CD4-positive, alpha-beta T cell treated with Interleukin-15 for 4 hours (primary cell): ENCODE measurements at regions not wholly inside any gene's neighbourhood (a gene's known extent, or its start where the extent isn't known, plus 50 kb on each side); places are given as distances from the start of the nearest gene placed in this dataset.

ENCODE experiments used
- DNase-seq: peaks from one replicate; pipeline ENCODE4 v3.0.0-alpha.2; 2020; ENCODE audit warnings: low spot score

GRCh38 chr3:40593351-40593750 is 68.6 kb downstream of the ZNF621 start:
- no peak for DNase-seq

DNA sequence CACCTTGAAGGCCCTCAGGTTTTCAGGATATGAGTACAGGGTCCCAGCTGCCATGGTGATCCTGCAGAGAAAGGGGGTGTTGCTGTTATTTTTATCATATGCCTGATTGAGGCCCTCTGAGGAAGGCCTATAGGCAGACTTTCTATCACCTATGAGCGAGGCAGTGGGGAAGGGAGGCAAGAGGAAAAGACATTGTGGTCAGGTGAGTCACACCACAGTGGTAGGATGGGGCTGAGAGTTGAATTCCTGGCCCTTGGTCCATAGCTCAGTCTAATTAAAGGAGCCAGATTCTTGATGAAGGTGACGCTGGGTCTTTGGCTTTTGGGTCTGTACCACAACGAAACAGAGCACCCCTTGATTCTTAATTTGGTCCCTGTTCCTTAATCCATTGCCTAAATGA is 72.7 kb downstream of the ZNF621 start:
- DNase-seq, result no peak

DNA sequence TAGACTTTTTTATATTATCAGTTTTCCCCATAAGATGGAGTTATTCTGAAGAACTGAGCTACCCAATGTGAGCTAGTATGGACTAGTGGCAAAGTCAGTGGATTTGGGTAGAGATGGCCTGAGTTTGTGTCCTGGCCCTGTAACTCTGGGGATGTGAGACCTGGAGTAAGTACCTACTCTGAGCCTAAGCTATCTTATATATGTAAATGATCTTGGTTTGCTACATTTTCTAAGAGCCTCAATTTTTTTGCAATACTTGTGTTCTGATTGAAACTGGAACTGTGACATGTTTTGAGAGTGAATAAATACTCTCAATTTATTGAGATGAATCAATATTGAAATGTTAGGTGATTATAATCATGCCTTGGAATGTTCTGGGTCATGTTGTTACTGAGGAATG is 73.6 kb downstream of the ZNF621 start:
- DNase-seq, result no peak

- DNase-seq, result no peak
Measured at GRCh38 chr3:40598962-40599361, 74.2 kb downstream of the ZNF621 start.

- DNase-seq, result no peak
Measured at GRCh38 chr3:40602778-40603385, 78.1 kb downstream of the ZNF621 start.

- no peak for DNase-seq
Measured at GRCh38 chr3:40605960-40606359, 81.2 kb downstream of the ZNF621 start.

DNA sequence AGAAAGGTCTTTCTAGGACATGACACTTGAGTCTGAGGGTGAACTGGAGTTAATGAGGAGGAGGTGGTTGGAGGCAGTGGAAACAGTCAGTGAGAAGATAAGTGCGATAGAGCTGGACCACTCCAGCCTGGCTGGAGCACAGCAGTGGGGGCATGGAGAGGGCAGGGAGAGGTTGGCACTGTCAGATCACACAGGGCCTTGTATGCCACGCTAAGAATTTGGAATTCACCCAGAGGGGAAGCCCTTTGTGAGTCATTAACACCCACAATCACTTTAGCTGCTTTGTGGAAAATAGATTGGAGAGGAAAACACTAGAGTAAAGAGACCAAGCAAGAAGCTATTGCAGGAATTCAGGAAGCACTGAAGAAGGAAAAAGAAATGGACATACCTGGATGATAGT is 83.3 kb downstream of the ZNF621 start:
- no peak for DNase-seq

GRCh38 chr3:40613306-40613705 is 88.5 kb downstream of the ZNF621 start:
- no peak for DNase-seq

DNA sequence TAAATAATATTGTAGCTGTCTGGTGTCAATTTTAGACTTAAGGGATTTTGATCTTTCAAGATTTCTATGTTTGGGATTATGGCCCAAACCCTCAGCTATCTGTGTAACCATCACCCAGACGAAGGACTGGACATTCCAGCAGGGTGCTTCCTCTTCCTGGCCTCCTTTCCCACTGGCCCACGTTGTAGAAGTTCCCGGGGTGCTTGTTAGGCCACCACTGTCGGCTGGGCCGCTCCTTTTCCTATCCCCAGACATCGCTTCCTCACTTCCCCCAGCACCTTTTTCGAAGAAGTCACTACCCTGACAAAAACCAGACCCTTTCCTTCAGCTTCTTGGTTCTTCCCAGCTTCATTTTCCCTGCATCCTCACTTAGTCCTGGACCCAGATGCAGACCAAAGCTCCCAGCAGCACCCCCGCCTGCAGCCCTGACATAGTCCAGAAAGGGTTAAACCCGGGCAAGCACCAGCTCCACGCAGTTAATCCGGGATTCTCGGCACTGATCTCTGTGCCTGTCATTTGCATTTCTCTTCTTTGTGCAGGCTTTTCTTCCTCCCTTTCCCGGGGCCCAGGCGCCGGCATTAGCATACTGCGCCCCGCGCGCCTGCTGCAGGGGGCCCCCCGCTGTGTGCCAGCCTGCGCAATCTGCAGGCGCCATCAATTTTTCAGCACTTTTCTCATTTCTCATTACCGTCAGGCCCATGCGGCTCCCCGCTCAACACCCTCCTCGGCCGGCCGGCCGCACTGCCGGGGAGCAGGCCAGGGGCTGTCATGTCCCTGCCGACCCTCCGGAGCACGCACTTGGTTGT is 90.6 kb downstream of the ZNF621 start:
- no peak for DNase-seq

- DNase-seq, result no peak
Measured at GRCh38 chr3:40615918-40616819, 91.4 kb downstream of the ZNF621 start.

- no peak for DNase-seq
Measured at GRCh38 chr3:40617084-40617483, 92.3 kb downstream of the ZNF621 start.

DNA sequence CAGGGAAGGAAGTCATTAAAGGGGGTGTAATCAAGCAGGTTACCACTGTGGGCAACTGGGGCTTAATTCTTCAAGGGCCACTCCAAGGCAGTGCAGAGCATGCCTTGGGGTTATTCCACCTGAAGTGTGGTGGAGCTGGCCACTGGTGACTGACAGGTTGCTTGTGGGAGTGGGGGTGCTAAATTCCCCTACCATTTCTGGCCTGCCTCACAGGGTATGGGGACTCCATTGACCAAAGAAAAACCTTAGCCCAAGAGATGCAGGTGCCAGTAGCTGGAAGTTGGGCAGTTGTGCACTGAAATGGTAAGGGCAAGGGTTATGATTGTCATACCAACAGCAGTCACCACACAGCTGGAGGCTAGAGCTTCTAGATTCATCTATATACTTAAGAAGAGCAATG is 93.4 kb downstream of the ZNF621 start:
- no peak for DNase-seq

DNA sequence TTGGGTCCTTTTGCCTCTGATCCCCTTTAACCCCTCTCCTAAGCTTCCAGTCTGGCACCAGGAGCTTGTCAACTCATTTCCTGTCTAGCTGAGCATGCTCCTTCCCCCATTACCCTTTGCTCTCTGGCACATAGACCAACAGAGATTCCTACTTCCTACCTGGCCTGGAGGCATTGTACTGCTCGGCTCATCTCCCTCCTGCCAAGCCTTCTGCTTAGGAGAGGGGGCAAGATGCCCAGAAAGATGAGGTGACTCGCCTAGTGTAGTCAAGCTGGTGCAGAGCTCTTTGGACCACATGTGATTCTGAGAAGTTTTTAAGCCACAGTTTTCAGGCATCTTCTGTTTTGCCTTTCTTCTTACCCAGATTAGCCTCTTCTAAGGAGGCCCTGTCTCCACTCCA is 95.4 kb downstream of the ZNF621 start:
- DNase-seq, result no peak

DNA sequence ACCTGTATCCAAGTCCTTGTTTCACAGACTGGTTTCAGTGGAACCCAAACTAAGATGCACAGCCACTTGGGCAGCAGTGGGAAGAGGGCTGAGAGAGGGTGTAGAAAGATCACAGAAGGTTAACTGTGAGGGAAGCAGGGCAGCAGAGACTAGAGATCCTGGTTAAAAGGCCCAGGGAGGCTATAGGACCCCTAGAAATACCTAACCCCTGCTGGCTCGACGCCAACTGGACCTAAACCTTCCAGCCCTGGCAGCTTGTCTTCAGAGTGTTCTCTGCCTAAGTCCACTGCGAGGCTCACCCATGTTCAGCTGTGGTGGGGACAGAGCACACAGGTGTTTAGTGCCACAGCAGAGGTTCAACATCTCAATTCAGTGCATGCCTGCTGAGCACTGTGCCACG is 96.5 kb downstream of the ZNF621 start:
- DNase-seq, result no peak

GRCh38 chr3:40623567-40623966 is 98.8 kb downstream of the ZNF621 start:
- DNase-seq, result peak; percentile 19

- DNase-seq, result no peak
Measured at GRCh38 chr3:40624189-40624769, 99.5 kb downstream of the ZNF621 start.

- DNase-seq, result no peak
Measured at GRCh38 chr3:40627095-40627494, 102.3 kb downstream of the ZNF621 start.

DNA sequence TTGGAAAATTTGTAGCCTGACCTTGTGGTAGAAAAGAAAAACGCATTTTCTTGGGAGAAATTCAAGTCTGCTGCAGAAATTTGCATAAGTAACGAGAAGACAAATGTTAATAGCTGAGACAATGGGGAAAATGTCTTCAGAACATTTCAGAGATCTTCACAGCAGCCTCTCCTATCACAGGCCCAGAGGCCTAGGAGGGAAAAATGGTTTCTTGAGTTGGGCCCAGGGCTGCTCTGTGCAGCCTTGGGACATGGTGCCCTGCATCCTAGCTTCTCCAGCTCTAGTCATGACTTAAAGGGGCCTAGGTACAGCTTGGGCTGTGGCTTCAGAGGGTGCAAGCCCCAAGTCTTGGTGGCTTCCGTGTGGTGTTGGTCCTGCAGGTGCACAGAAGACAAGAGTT is 104.2 kb downstream of the ZNF621 start:
- DNase-seq, result no peak

DNA sequence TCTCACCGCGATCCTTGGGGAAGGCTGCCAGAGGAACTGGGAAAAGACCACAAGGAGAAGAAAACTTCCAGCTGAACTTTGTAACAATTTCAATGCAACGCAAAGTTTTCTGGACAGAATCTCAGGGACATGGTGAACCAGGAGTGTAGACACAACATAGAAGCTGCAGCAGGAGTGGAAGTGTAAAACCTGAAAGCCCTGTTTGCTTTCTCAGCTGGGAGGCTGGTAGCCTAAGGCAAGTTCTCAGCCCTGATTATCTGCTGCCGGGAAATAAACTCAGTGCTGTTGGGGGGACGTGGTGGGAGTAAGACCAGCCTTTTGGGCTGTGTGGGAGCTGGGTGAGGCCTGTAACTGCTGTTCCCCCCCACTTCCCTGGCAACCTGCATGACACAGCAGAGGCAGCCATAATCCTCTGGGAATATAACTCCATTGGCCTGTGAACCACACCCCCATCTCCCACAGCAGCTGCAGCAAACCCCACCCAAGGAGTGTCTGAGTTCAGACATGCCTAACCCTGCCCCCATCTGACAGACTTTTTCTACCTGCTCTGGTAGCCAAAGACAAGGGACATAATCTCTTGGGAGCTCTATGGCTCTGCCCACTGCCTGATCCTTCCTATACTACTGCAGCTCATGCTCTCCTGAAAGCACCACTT is 106.7 kb downstream of the ZNF621 start:
- DNase-seq, result no peak

DNA sequence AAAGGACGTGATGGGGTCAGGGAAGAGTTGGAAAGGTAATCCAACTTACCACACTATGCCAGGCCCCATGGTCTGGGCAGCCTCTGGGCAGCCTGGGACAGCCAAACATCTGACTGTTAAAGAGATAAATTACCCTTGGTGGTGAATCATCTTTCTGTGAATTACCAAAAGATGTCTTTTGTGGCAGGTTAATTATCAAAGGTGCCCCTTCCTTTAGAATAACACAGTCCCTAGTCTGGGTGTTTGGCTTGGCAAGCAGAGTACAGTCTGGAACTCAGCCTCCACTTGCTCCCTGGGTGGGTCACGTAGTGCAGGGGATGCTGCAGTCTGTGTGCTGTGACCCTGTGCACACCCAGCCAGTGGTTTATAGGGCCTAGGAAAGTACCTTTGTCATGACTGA is 113.1 kb downstream of the ZNF621 start:
- no peak for DNase-seq

GRCh38 chr3:40639006-40639405 is 114.2 kb downstream of the ZNF621 start:
- DNase-seq, result no peak

DNA sequence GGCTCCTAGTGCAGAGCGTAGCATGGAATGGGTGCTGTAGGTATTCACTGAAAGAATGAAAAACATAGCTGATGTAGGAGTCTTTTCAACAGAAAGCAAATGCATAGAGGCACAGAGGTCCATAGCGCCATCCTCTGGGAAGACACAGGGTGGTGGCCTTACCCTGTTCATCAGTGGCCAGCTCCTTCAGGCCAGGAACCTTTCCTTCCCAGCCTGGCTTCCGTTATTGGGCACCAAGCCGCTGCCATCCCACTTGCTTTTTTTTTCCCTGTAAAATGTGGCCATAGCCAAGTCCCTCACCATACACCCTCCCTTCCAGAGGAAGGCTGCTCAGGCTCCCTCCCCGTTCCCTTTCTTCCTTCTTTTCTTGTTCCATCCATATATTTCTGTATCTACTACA is 118.1 kb downstream of the ZNF621 start:
- no peak for DNase-seq
